ENCODE measurements at regions not wholly inside any gene's neighbourhood (a gene's known extent, or its start where the extent isn't known, plus 50 kb on each side); places are given as distances from the start of the nearest gene placed in this dataset.

- no peak for TF ChIP-seq TARDBP (IDR thresholded peaks at IDR 0.05)
- no peak for TF ChIP-seq FOXM1 (IDR thresholded peaks at IDR 0.05; ENCODE audit: borderline replicate concordance)
- TF ChIP-seq ELF4 (IDR thresholded peaks at IDR 0.05): no peak
- TF ChIP-seq NFRKB (IDR thresholded peaks at IDR 0.05): no peak
- no peak for TF ChIP-seq ARNT (IDR thresholded peaks at IDR 0.05)
- TF ChIP-seq LEF1 (IDR thresholded peaks at IDR 0.05; ENCODE audit: borderline replicate concordance): no peak
- TF ChIP-seq ZNF384 (IDR thresholded peaks at IDR 0.05): no peak
- TF ChIP-seq CTBP1 (IDR thresholded peaks at IDR 0.05; ENCODE audit: borderline replicate concordance): no peak
Observed at GRCh38 chr9:135214706-135215105, 127.2 kb downstream of the OLFM1 start.

Data from HEK293T (cell line).